Activated CD8-positive, alpha-beta memory T cell treated with anti-CD3 and anti-CD28 coated beads for 36 hours (primary cell): ENCODE measurements at regions not wholly inside any gene's neighbourhood (a gene's known extent, or its start where the extent isn't known, plus 50 kb on each side); places are given as distances from the start of the nearest gene placed in this dataset.
"Not testable (repeated sequence)": the region's sequence is repeated elsewhere in the genome, so short reads cannot be mapped to it uniquely, and the experiment has no call there.

ENCODE experiments used
- CTCF ChIA-PET: fragments of 350-600 bp; sonication (Branson Sonifier 250); formaldehyde crosslinking; loops from one replicate; lab custom pipeline; 2021; ENCODE audit warnings: antibody characterized with exemption; lab: Charles Lee
- POLR2A ChIA-PET: fragments of 350-600 bp; sonication (Branson Sonifier 250); formaldehyde crosslinking; loops from one replicate; lab custom pipeline; 2021; ENCODE audit warnings: antibody characterized with exemption; lab: Charles Lee

- POLR2A ChIA-PET = no interaction called here
- CTCF ChIA-PET = no interaction called here
These were observed 204.6 kb upstream of the APCDD1 start for GRCh38 chr18:10249801-10250200.

GRCh38 chr18:10252494-10252893 is 201.9 kb upstream of the APCDD1 start:
- CTCF ChIA-PET = no interaction called here
- POLR2A ChIA-PET = no interaction called here

GRCh38 chr18:10252952-10253705 is 201.3 kb upstream of the APCDD1 start:
- ChIA-PET CTCF (no interaction called here), POLR2A (no interaction called here)

GRCh38 chr18:10256276-10256675 is 198.2 kb upstream of the APCDD1 start:
- POLR2A ChIA-PET, CTCF ChIA-PET: not testable (repeated sequence)

- ChIA-PET CTCF (no interaction called here), POLR2A (no interaction called here)
These were observed 195.5 kb upstream of the APCDD1 start for GRCh38 chr18:10258836-10259474.

- ChIA-PET POLR2A (no interaction called here), CTCF (no interaction called here)
These were observed 194.5 kb upstream of the APCDD1 start for GRCh38 chr18:10259901-10260300.

- ChIA-PET POLR2A (no interaction called here), CTCF (no interaction called here)
These were observed 192.8 kb upstream of the APCDD1 start for GRCh38 chr18:10261344-10262276.

GRCh38 chr18:10262566-10262965 is 191.9 kb upstream of the APCDD1 start:
- ChIA-PET POLR2A (no interaction called here), CTCF (no interaction called here)

GRCh38 chr18:10264260-10264659 is 190.2 kb upstream of the APCDD1 start:
- CTCF ChIA-PET = no interaction called here

GRCh38 chr18:10265560-10266333 is 188.7 kb upstream of the APCDD1 start:
- ChIA-PET CTCF (no interaction called here), POLR2A (no interaction called here)

More at GRCh38 chr18:10264260-10264659, 190.2 kb upstream of the APCDD1 start:
- POLR2A ChIA-PET = no interaction called here

- POLR2A ChIA-PET = no interaction called here
- CTCF ChIA-PET = no interaction called here
These were observed 188.2 kb upstream of the APCDD1 start for GRCh38 chr18:10266334-10266590.

GRCh38 chr18:10269261-10269660 is 185.2 kb upstream of the APCDD1 start:
- CTCF ChIA-PET = no interaction called here

GRCh38 chr18:10270151-10270571 is 184.3 kb upstream of the APCDD1 start:
- POLR2A ChIA-PET = no interaction called here

More at GRCh38 chr18:10269261-10269660, 185.2 kb upstream of the APCDD1 start:
- POLR2A ChIA-PET = no interaction called here

GRCh38 chr18:10271481-10271880 is 183.0 kb upstream of the APCDD1 start:
- CTCF ChIA-PET = no interaction called here
- POLR2A ChIA-PET = no interaction called here

More at GRCh38 chr18:10270151-10270571, 184.3 kb upstream of the APCDD1 start:
- CTCF ChIA-PET = no interaction called here

GRCh38 chr18:10274301-10274700 is 180.1 kb upstream of the APCDD1 start:
- ChIA-PET CTCF (no interaction called here), POLR2A (no interaction called here)

GRCh38 chr18:10275486-10275885 is 178.9 kb upstream of the APCDD1 start:
- ChIA-PET CTCF (no interaction called here), POLR2A (no interaction called here)

GRCh38 chr18:10278265-10278664 is 176.2 kb upstream of the APCDD1 start:
- POLR2A ChIA-PET = no interaction called here
- CTCF ChIA-PET = no interaction called here

GRCh38 chr18:10279471-10279870 is 175.0 kb upstream of the APCDD1 start:
- ChIA-PET CTCF (no interaction called here), POLR2A (no interaction called here)

- CTCF ChIA-PET = interaction anchor here (0.7 kb wide), 1 partner anchor 1636 kb away, joined by 3 read pairs; no protein-coding TSS in a partner anchor
- POLR2A ChIA-PET = no interaction called here
These were observed 174.4 kb upstream of the APCDD1 start for GRCh38 chr18:10279905-10280644.
